Fibroblast of lung (primary cell): ENCODE measurements at regions not wholly inside any gene's neighbourhood (a gene's known extent, or its start where the extent isn't known, plus 50 kb on each side); places are given as distances from the start of the nearest gene placed in this dataset.

Experiments used
- DNase-seq, 2 donors: peaks; one replicate each; pipeline versions ENCODE4 v3.0.0 to v3.0.0-alpha.2; 2010; ENCODE audit warnings: low read depth in 2 of 2
- H2AFZ ChIP-seq: 2 replicates; pipeline ENCODE4 v1.5.1; 2012; ENCODE audit warnings: low read length, control low read depth, inconsistent platforms
- H3K27ac ChIP-seq: 2 replicates; pipeline ENCODE4 v1.5.1; 2011; ENCODE audit warnings: low read length, control low read depth; ENCODE audit not compliant: insufficient read depth
- H3K27me3 ChIP-seq: 2 replicates; pipeline ENCODE4 v1.5.1; 2011; ENCODE audit warnings: mild to moderate bottlenecking, low read length; ENCODE audit not compliant: control insufficient read depth, insufficient read depth
- H3K36me3 ChIP-seq: 2 replicates; pipeline ENCODE4 v1.5.1; 2011; ENCODE audit warnings: low read length; ENCODE audit not compliant: control insufficient read depth, insufficient read depth
- H3K4me1 ChIP-seq: 2 replicates; pipeline ENCODE4 v1.5.1; 2011; ENCODE audit warnings: low read length; ENCODE audit not compliant: control insufficient read depth, insufficient read depth; ENCODE audit errors: extremely low read depth
- H3K4me2 ChIP-seq: 2 replicates; pipeline ENCODE4 v1.5.1; 2011; ENCODE audit warnings: low read length, control low read depth; ENCODE audit not compliant: insufficient read depth; ENCODE audit errors: extremely low read depth
- H3K4me3 ChIP-seq, 4 experiments: fragments of 200-600 bp in 1 of 4; sonication (generic) in 1 of 4; replicated peaks in 1 of 4; 2 replicates each; pipeline ENCODE4 v1.5.1; 2011 to 2016; ENCODE audit warnings: low read length in 4 of 4, low read depth in 3 of 4, mild to moderate bottlenecking in 3 of 4, control low read depth in 2 of 4, inconsistent platforms in 1 of 4, mixed read lengths in 1 of 4; ENCODE audit not compliant: insufficient read depth in 1 of 4; ENCODE audit errors: control extremely low read depth in 1 of 4
- H3K79me2 ChIP-seq: 2 replicates; pipeline ENCODE4 v1.5.1; 2012; ENCODE audit warnings: mild to moderate bottlenecking, low read length, inconsistent platforms; ENCODE audit not compliant: control insufficient read depth, insufficient read depth
- H3K9ac ChIP-seq: 2 replicates; pipeline ENCODE4 v1.5.1; 2011; ENCODE audit warnings: mild to moderate bottlenecking, low read length, control low read depth; ENCODE audit not compliant: insufficient read depth
- H3K9me3 ChIP-seq: 2 replicates; pipeline ENCODE4 v1.5.1; 2012; ENCODE audit warnings: low read depth, low read length; ENCODE audit not compliant: control insufficient read depth, insufficient read depth
- H4K20me1 ChIP-seq: 2 replicates; pipeline ENCODE4 v1.5.1; 2011; ENCODE audit warnings: low read length; ENCODE audit not compliant: control insufficient read depth, insufficient read depth; ENCODE audit errors: extremely low read depth
- CTCF ChIP-seq, 2 donors: IDR thresholded peaks in 1 of 2; conservative IDR thresholded peaks in 1 of 2; 1 replicate in 1 of 2; 2 replicates in 1 of 2; pipeline ENCODE4 v1.5.1; 2011 to 2012; ENCODE audit warnings: low read length in 2 of 2, control low read depth in 1 of 2, inconsistent platforms in 1 of 2, low read depth in 1 of 2, mild to moderate bottlenecking in 1 of 2
- EZH2 ChIP-seq: IDR thresholded peaks from 2 replicates; pipeline ENCODE4 v1.5.1; 2012; ENCODE audit warnings: low read length, control low read depth, mild to moderate bottlenecking; ENCODE audit errors: missing control alignments

GRCh38 chr6:89013438-89013837 lies 50.0 kb upstream of the RNGTT start:
- Histone ChIP-seq H3K79me2 (no peaks in the 10 kb centered on the region), H3K36me3 (no peaks in the 10 kb centered on the region), H3K4me3 (no peak overlapping the region), H3K4me1 (no peaks in the 10 kb centered on the region), H2AFZ (no peak overlapping the region), H4K20me1 (no peaks in the 10 kb centered on the region), H3K9me3 (no peaks in the 10 kb centered on the region), H3K4me2 (no peak overlapping the region), H3K9ac (no peak overlapping the region), H3K27me3 (no peaks in the 10 kb centered on the region), H3K27ac (no peak overlapping the region)
- DNase-seq, result no peak
- TF ChIP-seq CTCF (conservative IDR thresholded peaks at IDR 0.05 in 1 of 2, IDR thresholded peaks at IDR 0.05 in 1 of 2; ENCODE audit: low read depth in 1 of 2, low read length in 2 of 2) (no peak), EZH2 (no peak)
